ENCODE measurements at regions not wholly inside any gene's neighbourhood (a gene's known extent, or its start where the extent isn't known, plus 50 kb on each side); places are given as distances from the start of the nearest gene placed in this dataset.

- TF ChIP-seq CTCF (conservative IDR thresholded peaks at IDR 0.05; ENCODE audit: low read depth, low read length) (no peak), EZH2 (IDR thresholded peaks at IDR 0.05; ENCODE audit: borderline replicate concordance, low read depth, low read length, poor library complexity, severe bottlenecking) (no peak)
Measured at GRCh38 chr5:82911910-82912309, 165.3 kb downstream of the TMEM167A start.

All from A673 (cell line).